Bronchial epithelial cell (primary cell): ENCODE measurements at regions not wholly inside any gene's neighbourhood (a gene's known extent, or its start where the extent isn't known, plus 50 kb on each side); places are given as distances from the start of the nearest gene placed in this dataset.

Source experiments
- DNase-seq: peaks from one replicate; pipeline ENCODE4 v3.0.0-alpha.2; 2010; ENCODE audit warnings: low read depth
- FAIRE-seq: peaks from 2 replicates; lab custom pipeline; 2011; peaks lifted over from hg19 to GRCh38; lab: Jason Lieb, UNC
- H3K27me3 ChIP-seq: 2 replicates; pipeline ENCODE4 v1.5.1; 2011; ENCODE audit warnings: low read length; ENCODE audit not compliant: control insufficient read depth, insufficient read depth
- H3K36me3 ChIP-seq: 2 replicates; pipeline ENCODE4 v1.5.1; 2011; ENCODE audit warnings: low read length; ENCODE audit not compliant: control insufficient read depth, insufficient read depth
- H3K4me3 ChIP-seq: 2 replicates; pipeline ENCODE4 v1.5.1; 2011; ENCODE audit warnings: mild to moderate bottlenecking, low read depth, low read length, control low read depth
- CTCF ChIP-seq: IDR thresholded peaks from 2 replicates; pipeline ENCODE4 v1.5.1; 2011; ENCODE audit warnings: mild to moderate bottlenecking, moderate library complexity, low read length, control low read depth, inconsistent platforms; ENCODE audit not compliant: insufficient read depth, severe bottlenecking

GRCh38 chr2:42965910-42966309 is 173.5 kb upstream of the HAAO start:
- no peak overlapping the region for H3K4me3 ChIP-seq
- H3K27me3 ChIP-seq = no peaks in the 10 kb centered on the region
- FAIRE-seq (no peak), DNase-seq (no peak)
- no peaks in the 10 kb centered on the region for H3K36me3 ChIP-seq
- no peak for TF ChIP-seq CTCF

GRCh38 chr2:42965196-42965595 is 172.8 kb upstream of the HAAO start:
- DNase-seq (no peak), FAIRE-seq (no peak)
- Histone ChIP-seq H3K36me3 (no peaks in the 10 kb centered on the region), H3K27me3 (no peaks in the 10 kb centered on the region), H3K4me3 (no peak overlapping the region)
- TF ChIP-seq CTCF = no peak

GRCh38 chr2:42964439-42965083 is 172.2 kb upstream of the HAAO start:
- Histone ChIP-seq H3K36me3 (no peaks in the 10 kb centered on the region), H3K27me3 (no peaks in the 10 kb centered on the region), H3K4me3 (no peak overlapping the region)
- no peak for TF ChIP-seq CTCF
- no peak for FAIRE-seq
- peak; percentile 71 for DNase-seq

GRCh38 chr2:42963452-42964068 is 171.2 kb upstream of the HAAO start:
- no peak for FAIRE-seq
- H3K27me3 ChIP-seq = no peaks in the 10 kb centered on the region
- TF ChIP-seq CTCF = no peak
- no peak for DNase-seq
- no peaks in the 10 kb centered on the region for H3K36me3 ChIP-seq
- H3K4me3 ChIP-seq = no peak overlapping the region

GRCh38 chr2:42962508-42962953 is 170.1 kb upstream of the HAAO start:
- H3K4me3 ChIP-seq = no peak overlapping the region
- no peak for TF ChIP-seq CTCF
- H3K27me3 ChIP-seq = no peaks in the 10 kb centered on the region
- FAIRE-seq = no peak
- DNase-seq = no peak
- no peaks in the 10 kb centered on the region for H3K36me3 ChIP-seq
